ENCODE measurements at regions not wholly inside any gene's neighbourhood (a gene's known extent, or its start where the extent isn't known, plus 50 kb on each side); places are given as distances from the start of the nearest gene placed in this dataset.

GRCh38 chr3:34650131-34650530 is 851.7 kb downstream of the PDCD6IP start:
- Histone ChIP-seq H3K27me3 (ENCODE audit: low read length) (no peaks in the 10 kb centered on the region), H3K9me2 (replicated peaks; ENCODE audit: insufficient read depth, low read length) (no peaks in the 10 kb centered on the region), H3K9me3 (ENCODE audit: insufficient read depth, low read length) (no peaks in the 10 kb centered on the region), H2AFZ (ENCODE audit: low read depth, low read length, severe bottlenecking) (no peak overlapping the region), H3K36me3 (ENCODE audit: low read length) (no peaks in the 10 kb centered on the region), H3K79me2 (ENCODE audit: insufficient read depth, low read length) (no peaks in the 10 kb centered on the region), H3K4me3 (ENCODE audit: insufficient read depth, low read length, poor library complexity, severe bottlenecking) (no peak overlapping the region), H3F3A (ENCODE audit: insufficient read depth) (no peaks in the 10 kb centered on the region), H3K27ac (ENCODE audit: low read depth, low read length) (no peak overlapping the region), H3K9ac (ENCODE audit: low read length) (no peak overlapping the region), H3K4me2 (ENCODE audit: low read depth, low read length, poor library complexity, severe bottlenecking) (no peak overlapping the region), H4K20me1 (ENCODE audit: low read depth, low read length) (no peaks in the 10 kb centered on the region)
- TF ChIP-seq CTCF (IDR thresholded peaks at IDR 0.05; ENCODE audit: insufficient read depth, low read length, poor library complexity, severe bottlenecking) (no peak), EZH2phosphoT487 (conservative IDR thresholded peaks at IDR 0.05; ENCODE audit: low read length) (no peak)

GRCh38 chr3:34668915-34669314 is 870.5 kb downstream of the PDCD6IP start:
- H3K4me2 ChIP-seq (ENCODE audit: low read depth, low read length, poor library complexity, severe bottlenecking) = no peak overlapping the region

GRCh38 chr3:34669490-34669889 is 871.1 kb downstream of the PDCD6IP start:
- Histone ChIP-seq H3K9ac (ENCODE audit: low read length) (no peak overlapping the region), H2AFZ (ENCODE audit: low read depth, low read length, severe bottlenecking) (no peak overlapping the region), H3K9me2 (replicated peaks; ENCODE audit: insufficient read depth, low read length) (no peaks in the 10 kb centered on the region), H3K4me3 (ENCODE audit: insufficient read depth, low read length, poor library complexity, severe bottlenecking) (no peak overlapping the region), H3K27ac (ENCODE audit: low read depth, low read length) (no peak overlapping the region), H3K79me2 (ENCODE audit: insufficient read depth, low read length) (no peaks in the 10 kb centered on the region), H3K4me2 (ENCODE audit: low read depth, low read length, poor library complexity, severe bottlenecking) (no peak overlapping the region), H3K27me3 (ENCODE audit: low read length) (no peaks in the 10 kb centered on the region), H3K9me3 (ENCODE audit: insufficient read depth, low read length) (no peaks in the 10 kb centered on the region), H4K20me1 (ENCODE audit: low read depth, low read length) (no peaks in the 10 kb centered on the region), H3F3A (ENCODE audit: insufficient read depth) (no peaks in the 10 kb centered on the region), H3K36me3 (ENCODE audit: low read length) (no peaks in the 10 kb centered on the region)
- no peak for TF ChIP-seq EZH2phosphoT487 (conservative IDR thresholded peaks at IDR 0.05; ENCODE audit: low read length)

More at GRCh38 chr3:34668915-34669314, 870.5 kb downstream of the PDCD6IP start:
- no peaks in the 10 kb centered on the region for H3F3A ChIP-seq (ENCODE audit: insufficient read depth)
- H3K36me3 ChIP-seq (ENCODE audit: low read length) = no peaks in the 10 kb centered on the region
- no peaks in the 10 kb centered on the region for H3K9me3 ChIP-seq (ENCODE audit: insufficient read depth, low read length)
- no peaks in the 10 kb centered on the region for H3K9me2 ChIP-seq (replicated peaks; ENCODE audit: insufficient read depth, low read length)
- H4K20me1 ChIP-seq (ENCODE audit: low read depth, low read length) = no peaks in the 10 kb centered on the region
- no peaks in the 10 kb centered on the region for H3K79me2 ChIP-seq (ENCODE audit: insufficient read depth, low read length)
- H3K9ac ChIP-seq (ENCODE audit: low read length) = no peak overlapping the region
- H3K27me3 ChIP-seq (ENCODE audit: low read length) = no peaks in the 10 kb centered on the region
- no peak overlapping the region for H2AFZ ChIP-seq (ENCODE audit: low read depth, low read length, severe bottlenecking)
- TF ChIP-seq EZH2phosphoT487 (conservative IDR thresholded peaks at IDR 0.05; ENCODE audit: low read length) = no peak
- TF ChIP-seq CTCF (IDR thresholded peaks at IDR 0.05; ENCODE audit: insufficient read depth, low read length, poor library complexity, severe bottlenecking) = no peak
- no peak overlapping the region for H3K27ac ChIP-seq (ENCODE audit: low read depth, low read length)
- no peak overlapping the region for H3K4me3 ChIP-seq (ENCODE audit: insufficient read depth, low read length, poor library complexity, severe bottlenecking)

- H3K9ac ChIP-seq (ENCODE audit: low read length) = no peak overlapping the region
- H3K9me3 ChIP-seq (ENCODE audit: insufficient read depth, low read length) = peaks cover 10% of the 10 kb centered on the region; the same call in 1 of the 2 replicates
- H2AFZ ChIP-seq (ENCODE audit: low read depth, low read length, severe bottlenecking) = no peak overlapping the region
- H3K4me3 ChIP-seq (ENCODE audit: insufficient read depth, low read length, poor library complexity, severe bottlenecking) = no peak overlapping the region
- no peaks in the 10 kb centered on the region for H3F3A ChIP-seq (ENCODE audit: insufficient read depth)
- H3K27ac ChIP-seq (ENCODE audit: low read depth, low read length) = no peak overlapping the region
- TF ChIP-seq EZH2phosphoT487 (conservative IDR thresholded peaks at IDR 0.05; ENCODE audit: low read length) = no peak
- TF ChIP-seq CTCF (IDR thresholded peaks at IDR 0.05; ENCODE audit: insufficient read depth, low read length, poor library complexity, severe bottlenecking) = no peak
- no peak overlapping the region for H3K4me2 ChIP-seq (ENCODE audit: low read depth, low read length, poor library complexity, severe bottlenecking)
- no peaks in the 10 kb centered on the region for H3K27me3 ChIP-seq (ENCODE audit: low read length)
- no peaks in the 10 kb centered on the region for H4K20me1 ChIP-seq (ENCODE audit: low read depth, low read length)
- no peaks in the 10 kb centered on the region for H3K9me2 ChIP-seq (replicated peaks; ENCODE audit: insufficient read depth, low read length)
- no peaks in the 10 kb centered on the region for H3K36me3 ChIP-seq (ENCODE audit: low read length)
- H3K79me2 ChIP-seq (ENCODE audit: insufficient read depth, low read length) = no peaks in the 10 kb centered on the region
These were observed 877.1 kb downstream of the PDCD6IP start for GRCh38 chr3:34675383-34676120.
